Dendritic cell treated with granulocyte-macrophage colony-stimulating factor and Interleukin-4, amounts not matched to agents 40 ng/mL and 50 ng/mL, for 4 days (primary cell): ENCODE measurements at regions not wholly inside any gene's neighbourhood (a gene's known extent, or its start where the extent isn't known, plus 50 kb on each side); places are given as distances from the start of the nearest gene placed in this dataset.
"Not testable (repeated sequence)": the region's sequence is repeated elsewhere in the genome, so short reads cannot be mapped to it uniquely, and the experiment has no call there.

ENCODE experiments used
- H3K27ac Mint-ChIP-seq: one replicate; pipeline ENCODE4 v1.8.0; 2022; ENCODE audit warnings: mild to moderate bottlenecking, mixed read lengths
- H3K27me3 Mint-ChIP-seq: one replicate; pipeline ENCODE4 v1.8.0; 2022; ENCODE audit warnings: mild to moderate bottlenecking, mixed read lengths
- H3K36me3 Mint-ChIP-seq: one replicate; pipeline ENCODE4 v1.8.0; 2022; ENCODE audit warnings: low read depth, mixed read lengths
- H3K4me1 Mint-ChIP-seq: one replicate; pipeline ENCODE4 v1.8.0; 2022; ENCODE audit warnings: low read depth, mixed read lengths
- H3K4me3 Mint-ChIP-seq: one replicate; pipeline ENCODE4 v1.8.0; 2022; ENCODE audit warnings: mild to moderate bottlenecking, moderate library complexity, mixed read lengths
- H3K9me3 Mint-ChIP-seq: one replicate; pipeline ENCODE4 v1.8.0; 2022; ENCODE audit warnings: mixed read lengths
- intact Hi-C: fragments of 100-400 bp; cut with micrococcal nuclease; formaldehyde crosslinking; loops from one replicate; pipeline ENCODE4 v1.15.0; 2022

GRCh38 chr21:20452935-20453334 is 545.3 kb upstream of the NCAM2 start:
- Mint-ChIP-seq H3K4me1 (no peaks in the 10 kb centered on the region), H3K4me3 (no peak overlapping the region), H3K27ac (no peak overlapping the region), H3K36me3 (no peaks in the 10 kb centered on the region), H3K9me3 (peaks cover 8% of the 10 kb centered on the region), H3K27me3 (no peaks in the 10 kb centered on the region)
- intact Hi-C loops, result no loop called here

- intact Hi-C loops, result no loop called here
- Mint-ChIP-seq H3K27ac (no peak overlapping the region), H3K27me3 (no peaks in the 10 kb centered on the region), H3K9me3 (peaks cover 15% of the 10 kb centered on the region), H3K4me1 (no peaks in the 10 kb centered on the region), H3K36me3 (no peaks in the 10 kb centered on the region), H3K4me3 (no peak overlapping the region)
These were observed 538.4 kb upstream of the NCAM2 start for GRCh38 chr21:20459838-20460237.

DNA sequence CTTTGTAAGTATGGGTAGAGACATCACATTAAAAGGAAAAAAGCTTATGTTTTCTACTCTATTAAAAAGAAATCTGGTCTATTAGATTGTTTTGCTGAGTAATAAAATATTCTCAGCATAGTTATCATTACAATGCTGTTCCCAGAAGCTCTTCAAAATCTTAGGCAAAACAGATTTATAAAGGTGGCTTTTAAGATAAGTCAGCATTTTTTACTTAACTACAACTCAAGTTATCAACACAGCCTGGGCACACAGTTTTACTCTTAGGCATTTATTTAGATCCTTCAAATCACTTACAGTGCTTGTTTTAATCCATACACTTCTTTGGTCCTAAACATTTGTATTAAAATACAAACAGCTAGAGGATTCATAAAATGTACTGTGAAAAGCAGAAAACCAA is 534.8 kb upstream of the NCAM2 start:
- Mint-ChIP-seq H3K4me3 (no peak overlapping the region), H3K4me1 (no peaks in the 10 kb centered on the region), H3K36me3 (no peaks in the 10 kb centered on the region), H3K27ac (no peak overlapping the region), H3K9me3 (peaks cover 15% of the 10 kb centered on the region), H3K27me3 (no peaks in the 10 kb centered on the region)
- intact Hi-C loops, result no loop called here

DNA sequence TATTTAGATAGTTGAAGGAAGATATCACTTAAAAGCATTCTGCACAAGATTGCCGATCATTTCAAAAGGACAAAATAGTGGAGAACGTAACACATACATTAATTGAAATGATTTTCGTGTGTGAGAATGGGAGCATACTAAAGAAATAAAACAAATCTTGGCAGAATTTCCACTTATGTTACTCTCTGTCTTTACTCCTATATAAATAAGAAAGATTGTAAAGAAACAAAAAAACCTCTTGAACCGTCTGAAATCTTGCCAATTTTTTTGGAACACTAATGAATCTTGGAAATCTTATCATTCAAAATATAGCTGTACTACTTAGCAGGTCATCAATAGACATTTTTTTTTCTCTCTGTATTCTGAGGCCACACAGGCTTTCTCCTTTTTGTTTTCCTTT is 528.8 kb upstream of the NCAM2 start:
- no peaks in the 10 kb centered on the region for H3K4me1 Mint-ChIP-seq
- intact Hi-C loops, result no loop called here
- no peak overlapping the region for H3K4me3 Mint-ChIP-seq
- H3K27me3 Mint-ChIP-seq, result no peaks in the 10 kb centered on the region
- H3K36me3 Mint-ChIP-seq, result no peaks in the 10 kb centered on the region
- no peak overlapping the region for H3K27ac Mint-ChIP-seq
- no peaks in the 10 kb centered on the region for H3K9me3 Mint-ChIP-seq

DNA sequence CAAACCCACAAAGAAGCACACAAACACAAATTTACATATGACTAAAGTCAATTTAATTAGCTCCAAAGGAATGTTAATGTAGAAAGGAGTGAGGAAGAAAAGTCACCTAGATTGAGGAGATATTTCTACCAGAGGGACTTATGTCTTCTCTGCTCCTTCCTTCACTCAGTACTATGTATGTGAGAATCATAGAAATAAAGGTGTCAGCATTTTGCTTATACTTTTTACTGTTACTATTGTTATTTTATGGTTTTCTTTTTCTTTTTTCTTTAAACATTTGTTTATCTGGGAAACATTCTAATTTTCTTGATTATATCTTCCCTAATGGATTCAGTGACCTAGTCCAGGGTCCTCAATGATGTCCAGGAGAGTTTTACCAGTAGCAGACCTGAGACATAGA is 511.9 kb upstream of the NCAM2 start:
- no peaks in the 10 kb centered on the region for H3K36me3 Mint-ChIP-seq
- H3K9me3 Mint-ChIP-seq, result no peaks in the 10 kb centered on the region
- H3K4me3 Mint-ChIP-seq, result no peak overlapping the region
- intact Hi-C loops, result no loop called here
- H3K27me3 Mint-ChIP-seq, result no peaks in the 10 kb centered on the region
- no peak overlapping the region for H3K27ac Mint-ChIP-seq
- H3K4me1 Mint-ChIP-seq, result no peaks in the 10 kb centered on the region

GRCh38 chr21:20502915-20503314 is 495.3 kb upstream of the NCAM2 start:
- H3K27me3 Mint-ChIP-seq, H3K27ac Mint-ChIP-seq, H3K4me1 Mint-ChIP-seq, H3K36me3 Mint-ChIP-seq, H3K4me3 Mint-ChIP-seq, intact Hi-C loops: not testable (repeated sequence)
- peaks cover 82% of the 10 kb centered on the region for H3K9me3 Mint-ChIP-seq

- no peak overlapping the region for H3K4me3 Mint-ChIP-seq
These were observed 490.4 kb upstream of the NCAM2 start for GRCh38 chr21:20507783-20508182.

DNA sequence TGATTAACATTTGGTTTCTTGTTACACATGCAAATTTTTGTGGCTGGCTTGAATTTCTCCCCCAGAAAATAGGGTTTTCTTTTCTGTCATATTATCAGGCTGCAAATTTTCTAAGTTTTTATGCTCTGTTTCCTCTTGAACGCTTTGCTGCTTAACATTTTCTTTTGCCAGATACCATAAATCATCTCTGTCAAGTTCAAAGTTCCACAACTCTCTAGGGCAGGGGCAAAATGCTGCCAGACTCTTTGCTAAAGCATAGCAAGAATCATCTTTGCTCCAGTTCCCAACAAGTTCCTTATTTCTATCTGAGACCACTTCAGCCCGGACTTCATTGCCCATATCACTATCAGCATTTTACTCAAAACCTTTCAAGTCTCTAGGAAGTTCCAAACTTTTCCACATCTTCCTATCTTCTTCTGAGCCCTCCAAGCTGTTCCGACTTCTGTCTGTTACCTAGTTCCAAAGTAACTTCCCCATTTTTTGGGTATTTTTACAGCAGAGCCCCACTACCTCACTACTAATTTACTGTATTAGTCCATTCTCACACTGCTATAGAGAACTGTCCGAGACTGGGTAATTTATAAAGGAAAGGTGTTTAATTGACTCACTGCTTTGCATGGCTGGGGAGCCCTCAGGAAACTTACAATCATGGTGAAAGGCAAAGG is 486.9 kb upstream of the NCAM2 start:
- no peaks in the 10 kb centered on the region for H3K4me1 Mint-ChIP-seq
- intact Hi-C loops, result no loop called here
- peaks cover 18% of the 10 kb centered on the region for H3K9me3 Mint-ChIP-seq
- no peak overlapping the region for H3K27ac Mint-ChIP-seq
- no peaks in the 10 kb centered on the region for H3K27me3 Mint-ChIP-seq
- no peaks in the 10 kb centered on the region for H3K36me3 Mint-ChIP-seq
- H3K4me3 Mint-ChIP-seq, result no peak overlapping the region

More at GRCh38 chr21:20507783-20508182, 490.4 kb upstream of the NCAM2 start:
- Mint-ChIP-seq H3K27me3 (no peaks in the 10 kb centered on the region), H3K9me3 (peaks cover 42% of the 10 kb centered on the region), H3K36me3 (no peaks in the 10 kb centered on the region), H3K27ac (no peak overlapping the region), H3K4me1 (no peaks in the 10 kb centered on the region)
- intact Hi-C loops, result no loop called here

DNA sequence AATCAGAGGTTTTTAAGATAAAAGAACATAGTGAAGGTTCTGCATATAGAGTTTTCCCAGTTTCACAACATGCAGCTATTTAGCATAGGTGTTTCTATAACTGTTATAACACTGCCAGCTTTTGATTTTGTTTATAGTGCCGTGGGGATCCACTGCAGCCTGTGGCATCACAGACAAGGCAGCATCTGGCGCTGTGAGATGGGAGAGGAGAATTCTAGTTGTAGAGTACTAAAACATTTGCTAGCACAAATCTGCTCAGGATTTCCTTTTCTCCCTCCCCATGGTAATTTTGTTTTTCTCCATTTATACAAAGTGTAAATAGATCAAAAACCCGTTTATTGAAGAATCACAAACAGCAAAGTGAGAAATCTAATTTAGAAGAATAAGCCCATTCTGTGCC is 482.8 kb upstream of the NCAM2 start:
- no peaks in the 10 kb centered on the region for H3K4me1 Mint-ChIP-seq
- H3K27me3 Mint-ChIP-seq, result no peaks in the 10 kb centered on the region
- no peaks in the 10 kb centered on the region for H3K36me3 Mint-ChIP-seq
- H3K27ac Mint-ChIP-seq, result no peak overlapping the region
- H3K4me3 Mint-ChIP-seq, result no peak overlapping the region
- intact Hi-C loops, result no loop called here
- H3K9me3 Mint-ChIP-seq, result no peaks in the 10 kb centered on the region

DNA sequence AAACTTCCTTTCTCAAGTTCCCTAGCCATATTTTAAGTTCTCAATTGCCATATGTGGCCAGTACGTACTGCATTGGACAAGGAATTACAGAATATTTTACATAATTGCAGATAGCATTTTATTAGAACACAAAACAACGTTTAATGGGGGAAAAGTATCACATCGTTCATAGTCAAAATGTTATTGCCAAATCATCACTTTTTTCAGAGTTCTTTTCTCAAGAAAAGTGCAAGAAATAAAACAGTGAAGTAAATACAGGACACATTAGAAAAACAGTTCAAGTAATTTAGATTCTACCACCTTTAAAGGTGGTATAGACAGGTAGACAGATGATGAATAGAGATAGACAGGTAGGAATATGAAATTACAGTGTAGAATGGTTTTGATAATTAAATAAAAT is 479.1 kb upstream of the NCAM2 start:
- no peaks in the 10 kb centered on the region for H3K27me3 Mint-ChIP-seq
- H3K9me3 Mint-ChIP-seq, result no peaks in the 10 kb centered on the region
- H3K36me3 Mint-ChIP-seq, result no peaks in the 10 kb centered on the region
- no peaks in the 10 kb centered on the region for H3K4me1 Mint-ChIP-seq
- intact Hi-C loops, result no loop called here
- no peak overlapping the region for H3K4me3 Mint-ChIP-seq
- H3K27ac Mint-ChIP-seq, result no peak overlapping the region

- H3K4me3 Mint-ChIP-seq, result no peak overlapping the region
- no peaks in the 10 kb centered on the region for H3K27me3 Mint-ChIP-seq
- no peak overlapping the region for H3K27ac Mint-ChIP-seq
- no peaks in the 10 kb centered on the region for H3K4me1 Mint-ChIP-seq
- intact Hi-C loops, result no loop called here
- no peaks in the 10 kb centered on the region for H3K36me3 Mint-ChIP-seq
- no peaks in the 10 kb centered on the region for H3K9me3 Mint-ChIP-seq
These were observed 475.6 kb upstream of the NCAM2 start for GRCh38 chr21:20522611-20523010.

- H3K4me3 Mint-ChIP-seq, result no peak overlapping the region
- no peaks in the 10 kb centered on the region for H3K4me1 Mint-ChIP-seq
- intact Hi-C loops, result no loop called here
- no peak overlapping the region for H3K27ac Mint-ChIP-seq
- no peaks in the 10 kb centered on the region for H3K9me3 Mint-ChIP-seq
- H3K36me3 Mint-ChIP-seq, result no peaks in the 10 kb centered on the region
- no peaks in the 10 kb centered on the region for H3K27me3 Mint-ChIP-seq
These were observed 475.0 kb upstream of the NCAM2 start for GRCh38 chr21:20523191-20523590.

DNA sequence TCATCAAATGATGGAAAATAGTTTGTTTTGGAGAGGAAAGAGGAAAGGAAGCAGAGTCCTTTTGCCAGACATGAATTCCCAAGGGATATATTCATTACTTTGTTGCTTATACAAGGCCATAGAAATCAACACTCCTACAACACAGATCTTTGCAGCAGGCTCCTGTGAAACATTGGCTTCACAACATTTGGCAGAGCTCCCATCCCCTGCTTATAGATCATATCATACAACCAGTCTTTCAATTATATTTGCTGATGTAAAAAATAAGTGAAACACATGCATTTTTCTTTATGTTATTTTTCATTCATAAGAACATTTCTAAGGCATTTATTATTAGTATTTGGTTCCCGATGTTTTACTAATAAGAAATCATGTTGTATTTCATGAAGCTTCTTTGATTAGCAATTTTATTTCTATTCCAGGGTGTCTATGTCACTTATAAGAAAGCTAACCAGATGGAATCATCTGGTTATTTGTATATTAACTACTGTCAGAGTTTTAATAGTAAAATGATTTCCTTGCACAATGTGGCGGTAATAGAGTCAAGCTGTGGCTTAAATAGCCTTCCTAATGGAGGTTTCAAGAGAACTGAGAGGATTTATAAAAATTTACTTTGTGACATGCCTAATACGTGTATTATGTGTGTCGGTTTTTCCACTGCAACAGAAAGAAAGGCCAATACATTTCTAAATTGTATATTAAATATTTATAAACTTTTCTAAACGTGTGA is 470.3 kb upstream of the NCAM2 start:
- Mint-ChIP-seq H3K4me3 (no peak overlapping the region), H3K27ac (no peak overlapping the region), H3K4me1 (no peaks in the 10 kb centered on the region), H3K9me3 (peaks cover 8% of the 10 kb centered on the region), H3K36me3 (no peaks in the 10 kb centered on the region), H3K27me3 (no peaks in the 10 kb centered on the region)
- intact Hi-C loops, result no loop called here

- Mint-ChIP-seq H3K4me3 (no peak overlapping the region), H3K9me3 (no peaks in the 10 kb centered on the region), H3K27ac (no peak overlapping the region), H3K36me3 (no peaks in the 10 kb centered on the region), H3K27me3 (no peaks in the 10 kb centered on the region), H3K4me1 (peaks cover 5% of the 10 kb centered on the region)
- intact Hi-C loops, result no loop called here
These were observed 461.1 kb upstream of the NCAM2 start for GRCh38 chr21:20537130-20537529.
